NCI-H146 (cell line): ENCODE measurements at regions not wholly inside any gene's neighbourhood (a gene's known extent, or its start where the extent isn't known, plus 50 kb on each side); places are given as distances from the start of the nearest gene placed in this dataset.

Experiments used
- DNase-seq: peaks from one replicate; lab custom pipeline; 2025; lab: John Stamatoyannopoulos, UW

DNA sequence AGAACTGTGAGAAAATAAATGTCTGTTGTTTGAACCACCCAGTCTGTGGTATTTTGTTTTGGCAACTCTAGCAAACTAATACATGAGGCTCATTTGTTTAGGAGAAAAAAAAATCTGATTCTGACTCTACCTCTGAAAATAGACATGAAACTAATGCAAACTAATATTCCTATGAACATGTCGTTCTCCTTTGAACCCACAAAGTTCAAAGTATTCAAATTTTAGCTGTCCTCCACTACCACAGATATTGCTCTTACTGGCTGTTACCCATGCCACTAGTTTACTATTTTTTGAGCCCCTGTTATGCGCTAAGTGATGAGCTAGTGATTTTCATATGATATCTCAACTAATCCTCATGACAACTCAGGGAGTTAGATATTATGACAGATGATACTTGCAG lies 58.8 kb upstream of the ZNF804B start:
- no peak for DNase-seq

DNA sequence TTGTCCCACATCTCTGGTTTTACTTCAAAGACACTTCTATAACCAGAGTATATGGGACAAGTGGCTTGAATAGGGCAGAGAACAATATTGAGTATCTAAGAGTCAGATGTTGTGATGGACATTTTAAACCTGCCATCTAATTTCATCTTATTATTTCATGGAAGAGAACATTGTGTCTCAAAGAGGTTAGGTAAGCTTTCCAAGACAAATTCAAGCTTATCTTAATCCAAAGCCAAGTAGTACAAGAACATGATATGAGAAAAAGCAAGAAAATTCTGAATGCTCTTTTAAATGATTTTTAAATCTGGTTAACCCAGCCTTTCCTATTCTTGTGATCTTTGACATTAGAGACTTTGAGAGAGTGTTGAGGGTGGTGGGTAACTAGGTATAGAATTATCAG lies 65.3 kb upstream of the ZNF804B start:
- DNase-seq = no peak

- no peak for DNase-seq
Observed at GRCh38 chr7:88693131-88693530, 66.4 kb upstream of the ZNF804B start.

DNA sequence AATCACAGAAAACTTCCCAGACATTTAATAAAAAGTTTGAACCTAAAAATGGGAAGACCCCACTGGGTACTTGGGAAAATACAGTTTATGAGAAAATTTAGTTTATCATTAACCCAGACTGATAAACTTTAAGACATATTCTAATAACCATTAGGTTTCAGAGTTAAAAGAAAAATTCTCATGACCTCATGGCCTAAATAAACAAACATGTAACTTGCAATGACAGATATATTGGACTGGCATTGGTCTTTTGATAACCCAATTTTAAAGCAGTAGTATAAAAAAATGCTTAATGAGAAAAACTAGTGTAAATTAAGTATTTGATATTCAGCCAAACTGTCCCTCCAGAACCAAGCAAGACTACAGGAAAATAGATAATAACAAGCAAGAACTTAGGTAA lies 67.0 kb upstream of the ZNF804B start:
- no peak for DNase-seq

- DNase-seq = no peak
Observed at GRCh38 chr7:88689821-88690220, 69.7 kb upstream of the ZNF804B start.

DNA sequence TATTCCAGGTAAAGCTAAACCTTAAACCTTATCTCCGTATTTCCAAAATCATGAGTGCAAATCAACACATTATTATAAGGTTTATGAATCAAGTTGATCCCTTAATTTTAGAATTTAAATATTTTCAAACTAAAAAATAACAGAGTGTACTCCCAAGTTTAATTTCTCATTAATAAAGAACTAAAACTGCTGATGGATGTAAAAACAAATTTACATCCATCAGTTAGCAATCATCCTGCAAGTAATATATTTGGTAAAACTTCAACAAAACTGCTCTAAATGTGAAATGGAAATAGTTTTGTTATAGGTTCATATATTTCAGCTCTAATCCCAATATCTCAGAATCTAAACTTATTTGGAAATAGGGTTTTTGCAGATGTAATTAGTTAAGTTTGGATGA lies 71.3 kb upstream of the ZNF804B start:
- no peak for DNase-seq

GRCh38 chr7:88686468-88687229 lies 72.9 kb upstream of the ZNF804B start:
- no peak for DNase-seq

GRCh38 chr7:88681682-88682081 lies 77.8 kb upstream of the ZNF804B start:
- DNase-seq = no peak

- DNase-seq = no peak
Observed at GRCh38 chr7:88670536-88670935, 89.0 kb upstream of the ZNF804B start.

DNA sequence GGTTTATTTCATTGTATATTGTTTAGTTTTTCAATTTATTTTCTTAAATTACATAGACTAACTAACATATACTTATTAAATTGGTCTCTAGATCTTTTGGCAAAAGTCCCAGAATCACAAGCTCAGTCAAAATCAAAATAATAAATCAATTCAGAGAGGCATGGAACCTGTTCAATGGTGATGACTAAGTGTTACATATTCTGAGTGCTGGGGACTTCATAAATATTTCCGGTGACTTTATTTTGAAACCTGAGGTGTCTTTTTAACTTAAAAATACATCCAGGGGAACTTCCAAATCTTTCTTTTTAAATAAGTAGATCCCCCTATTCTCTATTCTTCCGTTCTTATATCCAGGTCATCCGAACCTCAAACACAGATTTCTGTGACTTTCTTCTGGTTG lies 89.6 kb upstream of the ZNF804B start:
- no peak for DNase-seq

DNA sequence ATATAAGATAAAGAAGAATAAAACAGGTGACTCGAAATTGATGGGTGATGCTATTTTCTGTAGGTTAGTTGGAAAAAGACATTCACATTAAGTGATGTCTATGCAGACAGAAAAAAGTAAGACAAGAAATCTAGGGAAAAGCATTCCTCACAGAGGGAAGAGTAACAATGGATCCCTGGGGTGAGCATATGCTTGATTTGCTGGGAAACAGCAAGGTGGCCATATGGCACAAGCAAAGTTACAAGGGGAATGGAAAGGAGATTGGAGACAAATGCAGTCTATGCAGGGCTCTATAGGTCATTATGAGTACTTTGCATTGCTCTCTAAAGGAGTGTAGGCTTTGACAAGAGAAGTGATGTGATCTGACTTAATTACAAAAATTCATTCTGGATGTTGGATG lies 90.9 kb upstream of the ZNF804B start:
- no peak for DNase-seq

DNA sequence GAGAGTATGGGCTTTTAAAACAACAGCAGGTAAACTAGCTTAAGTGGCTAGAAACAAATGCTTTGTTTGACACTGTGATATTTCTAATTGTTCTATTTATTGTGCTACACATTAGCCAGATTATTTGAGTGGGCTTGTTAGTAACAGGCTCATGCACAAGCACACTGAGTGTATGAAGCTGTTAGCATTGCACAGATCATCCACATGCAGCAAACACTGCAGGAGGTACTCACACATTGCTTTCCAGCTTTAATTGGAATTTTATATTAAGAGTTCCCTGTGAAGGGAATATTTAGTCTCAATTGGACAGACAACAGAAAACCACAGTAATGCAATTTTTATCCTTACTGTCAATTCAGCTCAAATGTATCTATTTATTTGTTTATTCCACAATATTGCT lies 92.9 kb upstream of the ZNF804B start:
- no peak for DNase-seq

DNA sequence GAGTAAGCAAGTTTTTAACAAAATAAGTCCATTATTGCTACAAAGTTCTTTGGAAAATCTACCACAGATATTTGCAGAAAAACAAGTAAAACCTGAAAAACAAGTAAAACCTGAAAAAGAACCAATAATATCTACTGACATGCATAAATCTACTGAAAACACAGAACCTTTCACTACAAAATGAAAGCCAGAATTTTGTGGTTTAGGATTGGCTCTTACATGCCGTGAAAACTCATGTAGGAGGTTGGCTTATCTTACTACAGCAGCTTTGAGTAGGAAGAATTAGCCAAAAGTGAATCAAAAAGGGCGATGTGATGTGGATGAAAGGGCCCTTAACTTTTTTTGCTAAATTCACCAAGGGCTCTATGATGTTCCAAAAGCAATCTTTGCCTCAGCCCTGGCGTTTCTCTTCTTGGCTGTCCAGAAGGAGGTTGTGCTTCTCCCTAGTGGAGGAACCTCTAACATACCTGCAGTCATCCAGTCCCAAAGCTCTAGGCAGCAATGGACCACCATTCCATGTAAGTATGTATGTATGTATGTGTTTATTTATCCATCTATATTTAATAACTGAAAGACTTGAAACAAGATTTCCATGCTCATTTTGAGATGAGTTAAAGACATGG lies 93.5 kb upstream of the ZNF804B start:
- DNase-seq = no peak

DNA sequence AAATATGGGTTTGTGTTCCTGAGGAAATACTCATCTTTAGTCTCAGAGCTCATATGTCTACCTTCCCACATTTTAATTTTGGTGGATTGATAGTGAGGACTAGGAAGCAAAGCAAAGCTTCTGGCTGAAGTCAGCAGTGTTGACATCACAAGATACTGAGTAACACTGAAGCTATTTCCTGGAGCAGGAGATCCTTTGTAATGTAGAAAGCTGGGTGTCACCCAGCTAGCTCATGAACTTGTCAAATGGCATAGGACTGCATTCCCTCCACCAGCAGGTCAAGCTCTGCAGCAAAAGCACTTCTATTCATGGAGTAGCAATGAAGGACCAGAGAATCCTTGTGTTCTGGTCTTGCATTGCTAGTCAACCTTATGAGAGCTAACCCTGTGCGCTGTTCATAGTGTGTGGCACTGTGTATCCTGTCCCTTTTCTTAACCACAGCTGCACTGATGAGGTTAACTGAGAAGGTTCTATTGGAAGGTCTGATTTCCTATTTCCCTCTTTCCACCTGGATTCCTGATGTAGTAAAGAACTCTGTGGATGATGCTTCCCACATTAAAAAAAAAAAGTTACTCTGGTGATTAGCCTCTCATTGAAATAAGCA lies 94.8 kb upstream of the ZNF804B start:
- DNase-seq = no peak

- DNase-seq = no peak
Observed at GRCh38 chr7:88661921-88662320, 97.6 kb upstream of the ZNF804B start.

- DNase-seq = no peak
Observed at GRCh38 chr7:88647825-88648224, 111.7 kb upstream of the ZNF804B start.

DNA sequence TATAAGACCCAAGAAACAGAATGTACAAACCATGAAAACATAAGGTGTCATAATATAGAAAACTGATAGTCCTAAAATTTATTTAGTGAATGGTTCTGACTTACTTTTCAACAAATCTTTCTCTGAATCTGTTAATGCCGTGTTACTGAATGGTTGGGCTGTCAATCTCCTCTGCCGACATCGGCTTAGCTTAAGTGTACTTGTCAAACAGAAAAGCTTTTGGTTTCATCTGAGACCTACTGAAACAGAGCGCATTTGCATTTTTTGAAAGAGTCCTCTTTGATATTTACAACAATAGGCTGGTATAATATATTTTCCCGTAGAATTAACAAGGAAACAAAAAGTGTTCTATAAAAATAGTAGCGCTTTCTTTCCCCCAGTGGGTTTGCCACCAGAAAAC lies 120.9 kb upstream of the ZNF804B start:
- DNase-seq = no peak

GRCh38 chr7:88637795-88638194 lies 121.7 kb upstream of the ZNF804B start:
- no peak for DNase-seq

GRCh38 chr7:88635149-88635548 lies 124.4 kb upstream of the ZNF804B start:
- DNase-seq = no peak

DNA sequence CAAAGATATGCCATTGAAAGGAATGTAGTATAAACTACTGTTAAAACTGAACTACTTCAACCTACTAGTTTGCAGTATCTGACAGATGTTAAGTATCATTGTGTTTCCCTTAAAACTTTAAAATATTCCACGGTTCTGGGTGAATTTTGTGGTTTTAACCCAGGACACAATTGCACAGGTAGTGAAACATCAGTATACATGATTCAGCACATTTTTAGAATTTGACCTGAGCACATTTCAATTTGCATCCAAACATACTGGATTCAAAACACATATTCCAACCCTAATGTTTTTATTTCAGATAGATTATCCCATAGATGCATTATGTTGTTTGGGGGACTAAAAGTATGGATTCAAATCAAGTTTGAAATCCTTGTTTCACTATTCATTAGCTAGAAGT lies 129.9 kb upstream of the ZNF804B start:
- no peak for DNase-seq

DNA sequence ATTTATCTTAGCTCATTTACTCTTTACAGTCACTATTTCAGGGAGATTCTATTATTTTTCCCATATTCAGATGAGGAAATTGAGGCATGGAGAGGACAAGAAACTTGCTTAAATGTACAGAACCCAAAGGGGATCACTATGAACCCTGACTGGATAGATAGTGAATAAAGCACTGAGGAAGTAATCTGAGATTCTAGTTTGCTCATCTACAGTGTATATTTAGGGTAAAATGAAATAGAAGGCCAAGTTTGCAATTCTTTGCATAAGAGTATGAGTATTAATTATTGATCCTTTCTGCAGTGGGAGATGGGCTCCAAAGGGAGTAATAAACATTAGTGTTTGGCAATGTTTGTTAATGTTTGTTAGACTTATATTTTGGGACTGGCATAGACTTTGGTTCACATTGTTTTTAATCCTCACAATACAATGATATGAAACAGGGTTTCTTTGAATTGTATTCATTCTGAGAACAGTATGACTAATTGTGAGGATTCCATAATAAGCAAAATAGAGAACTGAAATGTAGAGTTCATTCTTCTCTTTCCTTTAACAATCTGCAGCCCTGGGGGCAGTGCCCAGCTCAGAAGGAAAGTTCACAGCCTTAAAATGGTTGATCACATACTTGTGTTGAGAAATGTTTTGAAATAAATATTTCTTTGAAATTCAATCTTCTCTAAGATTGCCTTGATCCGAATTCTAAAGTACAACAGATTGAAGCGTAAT lies 131.0 kb upstream of the ZNF804B start:
- DNase-seq = no peak

GRCh38 chr7:88617185-88617584 lies 142.3 kb upstream of the ZNF804B start:
- DNase-seq = no peak

GRCh38 chr7:88615336-88615735 lies 144.2 kb upstream of the ZNF804B start:
- no peak for DNase-seq
